HepG2 (cell line): ENCODE measurements at regions not wholly inside any gene's neighbourhood (a gene's known extent, or its start where the extent isn't known, plus 50 kb on each side); places are given as distances from the start of the nearest gene placed in this dataset.

Source experiments
- BRCA1 ChIP-seq: sonication (generic); formaldehyde crosslinking; IDR thresholded peaks from 2 replicates; pipeline ENCODE4 v1.4.0; 2020; ENCODE audit warnings: missing genetic modification reagents
- JUND ChIP-seq: sonication (generic); formaldehyde crosslinking; IDR thresholded peaks from 2 replicates; pipeline ENCODE4 v1.8.0; 2022; ENCODE audit warnings: mild to moderate bottlenecking, missing genetic modification reagents
- KAT8 ChIP-seq: IDR thresholded peaks from 2 replicates; pipeline ENCODE4 v1.6.1; 2016; ENCODE audit warnings: missing genetic modification reagents, missing compliant biosample characterization
- MYNN ChIP-seq: sonication (generic); formaldehyde crosslinking; IDR thresholded peaks from 2 replicates; pipeline ENCODE4 v1.4.0; 2020; ENCODE audit warnings: mild to moderate bottlenecking, low read depth, missing genetic modification reagents
- NBN ChIP-seq: fragments of 450-650 bp; conservative IDR thresholded peaks from 2 replicates; pipeline ENCODE4 v1.6.1; 2017
- NFE2 ChIP-seq: sonication (generic); formaldehyde crosslinking; IDR thresholded peaks from 2 replicates; pipeline ENCODE4 v1.4.0; 2020; ENCODE audit warnings: missing genetic modification reagents
- SIN3A ChIP-seq: IDR thresholded peaks from 2 replicates; pipeline ENCODE4 v1.6.1; 2011; ENCODE audit warnings: low read depth, mild to moderate bottlenecking, control low read depth, low read length, borderline replicate concordance
- TAF1 ChIP-seq: sonication (generic); formaldehyde crosslinking; IDR thresholded peaks from 2 replicates; pipeline ENCODE4 v1.4.0; 2020; ENCODE audit warnings: missing genetic modification reagents
- WIZ ChIP-seq: sonication (generic); formaldehyde crosslinking; IDR thresholded peaks from 2 replicates; pipeline ENCODE4 v1.5.1; 2020; ENCODE audit warnings: mild to moderate bottlenecking, missing genetic modification reagents
- ZNF326 ChIP-seq: sonication (generic); formaldehyde crosslinking; IDR thresholded peaks from 2 replicates; pipeline ENCODE4 v1.4.0; 2020; ENCODE audit warnings: missing genetic modification reagents, borderline replicate concordance
- ZNF572 ChIP-seq: sonication (generic); formaldehyde crosslinking; IDR thresholded peaks from 2 replicates; pipeline ENCODE4 v1.5.1; 2020; ENCODE audit warnings: mild to moderate bottlenecking, missing genetic modification reagents
- TF ChIP-seq, protein P1 (sequence below): sonication (generic); formaldehyde crosslinking; IDR thresholded peaks from 2 replicates; pipeline ENCODE4 v1.5.0; 2020; ENCODE audit warnings: mild to moderate bottlenecking, missing genetic modification reagents, moderate library complexity
- TF ChIP-seq, protein P2 (sequence below): sonication (generic); formaldehyde crosslinking; IDR thresholded peaks from 2 replicates; pipeline ENCODE4 v1.8.0; 2022; ENCODE audit warnings: missing genetic modification reagents, mild to moderate bottlenecking, borderline replicate concordance
- TF ChIP-seq, protein P3 (sequence below): sonication (generic); formaldehyde crosslinking; IDR thresholded peaks from 2 replicates; pipeline ENCODE4 v1.8.1; 2023; ENCODE audit warnings: mild to moderate bottlenecking, missing genetic modification reagents

DNA sequence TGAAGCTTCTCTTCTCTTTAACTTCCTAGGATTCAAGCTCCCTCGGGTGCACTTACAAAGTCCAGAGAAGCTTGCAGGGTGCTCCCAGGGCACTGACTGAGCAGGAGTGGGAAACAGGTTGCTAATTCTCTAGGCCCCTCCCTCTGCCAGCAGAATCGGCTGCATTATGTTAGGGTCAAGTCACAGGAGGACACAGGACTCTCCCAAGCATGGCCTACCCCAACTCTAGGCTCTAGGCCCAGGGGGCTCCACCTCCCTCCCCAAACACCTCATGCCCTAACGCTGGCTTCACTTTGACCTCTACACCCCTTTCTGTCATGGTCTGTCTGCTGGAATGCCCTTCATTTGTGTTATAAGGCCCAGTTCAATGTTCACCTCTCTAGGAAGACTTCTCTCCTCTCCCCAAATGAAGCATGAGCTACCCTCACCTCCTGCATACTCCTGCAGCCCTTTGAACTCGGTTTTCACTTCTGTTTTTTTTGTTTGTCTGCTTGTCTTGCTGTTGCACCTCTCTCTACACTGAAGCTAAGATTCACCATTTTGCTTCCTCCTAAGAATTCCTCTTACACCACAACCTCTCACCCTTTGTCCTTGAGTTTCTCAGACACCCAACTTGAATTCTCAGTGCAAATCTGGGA lies 521.8 kb upstream of the ID2 start:
- TF ChIP-seq JUND (CRISPR knock-in tag) (no peak), KAT8 (CRISPR knock-in tag) (no peak), TAF1 (CRISPR knock-in tag) (no peak), NBN (no peak), ZNF572 (CRISPR knock-in tag) (no peak), MYNN (no peak), SIN3A (no peak), WIZ (CRISPR knock-in tag) (no peak), ZNF326 (CRISPR knock-in tag) (no peak), BRCA1 (no peak), NFE2 (CRISPR knock-in tag) (no peak)
- TF ChIP-seq, protein P1, sequence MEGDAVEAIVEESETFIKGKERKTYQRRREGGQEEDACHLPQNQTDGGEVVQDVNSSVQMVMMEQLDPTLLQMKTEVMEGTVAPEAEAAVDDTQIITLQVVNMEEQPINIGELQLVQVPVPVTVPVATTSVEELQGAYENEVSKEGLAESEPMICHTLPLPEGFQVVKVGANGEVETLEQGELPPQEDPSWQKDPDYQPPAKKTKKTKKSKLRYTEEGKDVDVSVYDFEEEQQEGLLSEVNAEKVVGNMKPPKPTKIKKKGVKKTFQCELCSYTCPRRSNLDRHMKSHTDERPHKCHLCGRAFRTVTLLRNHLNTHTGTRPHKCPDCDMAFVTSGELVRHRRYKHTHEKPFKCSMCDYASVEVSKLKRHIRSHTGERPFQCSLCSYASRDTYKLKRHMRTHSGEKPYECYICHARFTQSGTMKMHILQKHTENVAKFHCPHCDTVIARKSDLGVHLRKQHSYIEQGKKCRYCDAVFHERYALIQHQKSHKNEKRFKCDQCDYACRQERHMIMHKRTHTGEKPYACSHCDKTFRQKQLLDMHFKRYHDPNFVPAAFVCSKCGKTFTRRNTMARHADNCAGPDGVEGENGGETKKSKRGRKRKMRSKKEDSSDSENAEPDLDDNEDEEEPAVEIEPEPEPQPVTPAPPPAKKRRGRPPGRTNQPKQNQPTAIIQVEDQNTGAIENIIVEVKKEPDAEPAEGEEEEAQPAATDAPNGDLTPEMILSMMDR (CRISPR knock-in tag), result peak; percentile 26; the same call in 1 of the 2 replicates
- TF ChIP-seq, protein P2, sequence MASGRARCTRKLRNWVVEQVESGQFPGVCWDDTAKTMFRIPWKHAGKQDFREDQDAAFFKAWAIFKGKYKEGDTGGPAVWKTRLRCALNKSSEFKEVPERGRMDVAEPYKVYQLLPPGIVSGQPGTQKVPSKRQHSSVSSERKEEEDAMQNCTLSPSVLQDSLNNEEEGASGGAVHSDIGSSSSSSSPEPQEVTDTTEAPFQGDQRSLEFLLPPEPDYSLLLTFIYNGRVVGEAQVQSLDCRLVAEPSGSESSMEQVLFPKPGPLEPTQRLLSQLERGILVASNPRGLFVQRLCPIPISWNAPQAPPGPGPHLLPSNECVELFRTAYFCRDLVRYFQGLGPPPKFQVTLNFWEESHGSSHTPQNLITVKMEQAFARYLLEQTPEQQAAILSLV (CRISPR knock-in tag), result no peak
- TF ChIP-seq, protein P3, sequence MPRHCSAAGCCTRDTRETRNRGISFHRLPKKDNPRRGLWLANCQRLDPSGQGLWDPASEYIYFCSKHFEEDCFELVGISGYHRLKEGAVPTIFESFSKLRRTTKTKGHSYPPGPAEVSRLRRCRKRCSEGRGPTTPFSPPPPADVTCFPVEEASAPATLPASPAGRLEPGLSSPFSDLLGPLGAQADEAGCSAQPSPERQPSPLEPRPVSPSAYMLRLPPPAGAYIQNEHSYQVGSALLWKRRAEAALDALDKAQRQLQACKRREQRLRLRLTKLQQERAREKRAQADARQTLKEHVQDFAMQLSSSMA, result no peak
